ENCODE measurements at regions not wholly inside any gene's neighbourhood (a gene's known extent, or its start where the extent isn't known, plus 50 kb on each side); places are given as distances from the start of the nearest gene placed in this dataset.
A peak's percentile ranks its signal among the peaks of the same experiment; 100 is the strongest.

DNA sequence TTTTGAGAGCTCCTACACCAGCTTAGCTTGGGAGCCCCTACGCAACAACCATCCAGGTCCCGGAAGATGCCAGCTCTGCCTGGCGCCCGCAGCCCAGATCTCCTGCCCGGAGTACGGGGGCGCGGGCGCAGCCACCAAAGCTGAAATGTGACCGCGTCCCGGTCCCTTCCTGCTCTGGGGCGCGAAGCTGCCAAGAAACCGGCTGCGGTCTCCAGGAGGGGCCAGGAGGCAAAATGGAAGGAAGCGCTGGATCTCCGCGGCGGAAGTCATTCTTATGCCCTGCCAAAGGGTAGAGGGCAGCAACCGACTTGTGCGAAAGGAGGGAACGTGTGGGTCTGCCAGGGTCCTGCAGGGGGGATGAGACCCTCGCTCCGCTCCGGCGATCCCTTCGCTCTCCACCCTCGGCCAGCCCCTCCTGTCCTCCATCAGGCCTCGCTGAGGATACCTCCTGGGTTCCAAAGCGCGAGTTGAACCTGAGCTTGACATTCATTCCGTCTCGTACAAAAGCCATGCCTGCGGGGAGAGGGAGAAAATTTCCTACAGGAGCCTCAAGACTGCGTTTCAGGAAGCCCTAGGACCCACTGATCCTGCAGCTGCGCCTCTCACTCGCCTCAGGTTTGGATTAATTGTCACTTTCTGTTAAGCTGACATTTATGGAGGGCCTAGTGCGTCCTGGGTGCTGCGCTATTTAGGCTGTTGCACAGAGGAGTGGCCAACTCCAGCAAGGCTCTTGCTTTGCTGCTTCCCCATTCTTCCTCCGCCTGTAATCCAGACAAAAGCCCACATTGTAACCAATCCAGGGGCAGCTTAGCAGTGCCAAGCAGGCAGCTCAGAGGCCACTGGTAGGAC is 98.3 kb upstream of the VGLL3 start:
- TF ChIP-seq, protein P1, sequence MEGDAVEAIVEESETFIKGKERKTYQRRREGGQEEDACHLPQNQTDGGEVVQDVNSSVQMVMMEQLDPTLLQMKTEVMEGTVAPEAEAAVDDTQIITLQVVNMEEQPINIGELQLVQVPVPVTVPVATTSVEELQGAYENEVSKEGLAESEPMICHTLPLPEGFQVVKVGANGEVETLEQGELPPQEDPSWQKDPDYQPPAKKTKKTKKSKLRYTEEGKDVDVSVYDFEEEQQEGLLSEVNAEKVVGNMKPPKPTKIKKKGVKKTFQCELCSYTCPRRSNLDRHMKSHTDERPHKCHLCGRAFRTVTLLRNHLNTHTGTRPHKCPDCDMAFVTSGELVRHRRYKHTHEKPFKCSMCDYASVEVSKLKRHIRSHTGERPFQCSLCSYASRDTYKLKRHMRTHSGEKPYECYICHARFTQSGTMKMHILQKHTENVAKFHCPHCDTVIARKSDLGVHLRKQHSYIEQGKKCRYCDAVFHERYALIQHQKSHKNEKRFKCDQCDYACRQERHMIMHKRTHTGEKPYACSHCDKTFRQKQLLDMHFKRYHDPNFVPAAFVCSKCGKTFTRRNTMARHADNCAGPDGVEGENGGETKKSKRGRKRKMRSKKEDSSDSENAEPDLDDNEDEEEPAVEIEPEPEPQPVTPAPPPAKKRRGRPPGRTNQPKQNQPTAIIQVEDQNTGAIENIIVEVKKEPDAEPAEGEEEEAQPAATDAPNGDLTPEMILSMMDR (IDR thresholded peaks at IDR 0.05), result no peak
- TF ChIP-seq POLR2AphosphoS5 (IDR thresholded peaks at IDR 0.05), result peak; percentile 32
- TF ChIP-seq POLR2A (IDR thresholded peaks at IDR 0.05), result no peak

Data from prostate gland (tissue), 2 donors.